ENCODE measurements at regions not wholly inside any gene's neighbourhood (a gene's known extent, or its start where the extent isn't known, plus 50 kb on each side); places are given as distances from the start of the nearest gene placed in this dataset.
A peak's percentile ranks its signal among the peaks of the same experiment; 100 is the strongest.

DNA sequence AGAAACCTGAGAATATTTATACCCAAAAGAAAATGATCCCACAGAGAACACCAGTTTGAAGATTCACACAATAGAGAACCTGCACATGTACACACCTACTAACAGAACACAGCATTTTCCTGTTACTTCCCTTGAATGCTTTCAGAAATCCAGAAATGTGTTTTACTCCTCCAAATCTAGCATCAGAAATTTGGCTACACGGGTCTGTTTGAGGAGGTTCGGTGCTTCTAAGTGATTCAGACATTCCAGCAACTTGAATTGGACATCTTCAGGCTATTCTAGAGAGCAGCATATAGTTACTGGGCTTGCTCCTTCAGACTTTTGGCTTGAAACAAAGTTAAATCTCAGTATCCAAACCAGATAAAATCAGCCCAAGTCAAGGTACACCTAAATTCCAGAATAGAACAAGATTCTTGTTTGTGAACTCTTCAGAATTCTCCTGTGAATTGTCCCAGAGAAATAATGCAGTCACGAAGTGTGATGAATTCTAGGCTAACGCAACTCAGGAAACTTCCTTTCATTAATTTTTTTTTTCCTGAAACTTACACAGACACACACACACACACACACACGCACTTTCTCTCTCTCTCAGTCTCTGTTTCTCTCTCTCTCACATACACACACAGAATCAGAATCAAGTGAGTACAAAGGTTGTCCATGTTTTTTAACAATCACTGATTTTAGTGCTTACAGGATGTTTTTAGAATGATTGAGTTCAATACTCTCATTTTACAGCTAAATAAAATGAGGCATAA is 278.4 kb upstream of the SNX7 start:
- no peak for DNase-seq (ENCODE audit: low spot score)

DNA sequence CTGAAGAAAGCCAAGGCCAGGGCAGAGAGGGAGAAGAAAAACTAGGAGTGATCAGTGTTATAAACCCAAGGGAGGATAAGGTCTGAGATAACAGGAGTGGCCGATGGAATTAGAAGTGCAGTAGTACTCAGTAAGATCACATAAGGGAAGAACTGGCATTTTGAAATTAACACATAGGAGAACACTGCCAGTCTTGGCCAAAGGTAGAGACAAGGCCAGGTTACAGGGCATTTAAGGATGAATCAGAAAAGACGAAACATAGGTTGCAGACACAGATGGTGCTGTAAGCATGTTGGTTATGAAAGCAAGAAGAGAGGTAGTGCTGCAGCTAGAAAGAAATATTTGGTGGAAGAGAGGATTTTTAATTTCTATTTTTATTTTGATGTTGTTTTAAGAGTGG is 278.9 kb upstream of the SNX7 start:
- DNase-seq (ENCODE audit: low spot score) = no peak

DNA sequence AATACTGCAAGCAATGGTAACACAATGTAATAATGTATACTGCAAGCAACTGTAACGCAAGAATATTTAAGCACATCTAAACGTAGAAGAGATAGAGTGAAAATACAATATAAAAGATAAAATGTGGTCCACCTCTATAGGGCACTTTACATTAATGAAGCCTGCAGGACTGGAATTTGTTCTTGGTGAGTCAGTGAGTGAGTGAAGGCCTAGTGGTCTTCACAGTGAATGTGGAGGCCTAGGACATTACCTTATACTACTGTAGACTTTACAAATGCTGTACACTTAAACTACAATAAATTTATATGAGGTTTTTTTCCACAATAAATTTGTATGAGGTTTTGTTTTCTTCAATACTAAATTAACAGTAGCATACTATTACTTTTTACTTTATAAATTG is 287.4 kb upstream of the SNX7 start:
- DNase-seq (ENCODE audit: low spot score) = no peak

DNA sequence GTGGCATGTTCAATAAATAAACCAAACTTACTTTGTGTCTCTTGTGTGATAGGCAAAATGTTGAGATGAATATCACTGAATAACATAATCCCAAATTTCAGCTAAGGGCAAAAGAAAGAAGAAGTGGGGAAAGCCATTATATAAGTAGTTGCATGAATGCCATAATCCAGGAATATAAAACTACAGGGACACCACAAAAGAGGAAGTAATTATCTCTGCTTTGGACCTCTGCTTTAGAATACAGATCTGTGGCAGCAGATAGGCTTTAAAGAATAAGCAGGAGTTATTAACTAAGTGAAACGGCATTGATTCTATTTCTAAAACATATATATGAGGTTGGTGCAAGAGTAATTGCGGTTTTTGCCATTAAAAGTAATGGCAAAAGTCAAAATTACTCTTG is 288.5 kb upstream of the SNX7 start:
- no peak for DNase-seq (ENCODE audit: low spot score)

DNA sequence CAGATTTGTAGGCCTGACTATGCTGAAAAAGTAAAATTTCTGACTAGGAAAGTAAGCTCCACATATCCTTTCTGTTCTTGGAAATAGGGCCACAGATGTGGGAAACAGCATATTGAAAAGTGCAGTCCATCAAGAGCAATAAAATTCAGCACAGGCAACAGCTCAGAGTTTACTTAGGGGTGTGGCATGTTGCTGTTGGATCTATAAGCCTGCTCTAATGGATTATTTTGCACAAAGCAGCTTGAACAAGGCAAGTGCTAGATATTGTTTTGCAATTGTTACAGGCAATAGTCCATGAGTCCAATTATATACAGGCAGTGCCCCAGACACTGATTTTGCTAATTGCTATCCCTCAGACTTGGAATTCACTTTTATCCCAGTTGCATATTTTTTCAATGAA is 289.8 kb upstream of the SNX7 start:
- no peak for DNase-seq (ENCODE audit: low spot score)

DNA sequence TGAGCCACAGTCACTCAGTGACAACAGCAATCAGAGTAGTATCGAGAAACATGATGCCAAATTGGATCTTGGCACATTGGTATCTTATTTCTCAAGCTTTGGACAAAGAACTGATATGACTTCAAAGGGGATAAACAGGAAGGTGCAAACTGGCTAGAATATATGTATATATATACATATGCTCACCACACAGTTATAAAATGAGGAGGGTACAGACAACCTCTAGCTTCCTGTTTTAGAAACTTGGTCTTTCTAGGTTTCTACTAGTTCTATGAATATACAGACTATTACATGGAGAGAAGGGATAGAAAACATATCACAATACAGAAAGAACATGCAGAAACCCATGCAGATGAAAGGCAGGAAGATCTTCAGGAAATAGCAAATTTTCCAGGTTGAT is 292.1 kb upstream of the SNX7 start:
- DNase-seq (ENCODE audit: low spot score) = no peak

DNA sequence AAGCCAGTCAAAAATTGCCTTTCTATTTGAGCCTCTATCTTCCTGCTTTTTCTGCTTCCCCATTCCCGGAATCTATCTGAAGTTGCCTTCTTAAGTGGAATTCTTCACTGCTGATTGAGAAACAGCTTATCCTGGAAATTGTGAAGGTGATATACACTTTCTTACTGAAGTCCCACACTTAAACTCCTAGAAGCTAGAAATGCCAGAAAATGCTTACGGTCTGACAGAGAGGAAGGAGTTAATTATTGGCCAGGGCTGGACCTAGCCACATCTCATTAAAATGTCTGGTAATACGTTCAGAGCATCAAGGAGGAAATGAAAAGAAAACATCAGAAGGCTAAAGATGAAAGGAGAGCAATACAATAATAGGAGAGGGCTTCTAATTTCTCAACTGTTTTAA is 292.5 kb upstream of the SNX7 start:
- DNase-seq (ENCODE audit: low spot score) = no peak

DNA sequence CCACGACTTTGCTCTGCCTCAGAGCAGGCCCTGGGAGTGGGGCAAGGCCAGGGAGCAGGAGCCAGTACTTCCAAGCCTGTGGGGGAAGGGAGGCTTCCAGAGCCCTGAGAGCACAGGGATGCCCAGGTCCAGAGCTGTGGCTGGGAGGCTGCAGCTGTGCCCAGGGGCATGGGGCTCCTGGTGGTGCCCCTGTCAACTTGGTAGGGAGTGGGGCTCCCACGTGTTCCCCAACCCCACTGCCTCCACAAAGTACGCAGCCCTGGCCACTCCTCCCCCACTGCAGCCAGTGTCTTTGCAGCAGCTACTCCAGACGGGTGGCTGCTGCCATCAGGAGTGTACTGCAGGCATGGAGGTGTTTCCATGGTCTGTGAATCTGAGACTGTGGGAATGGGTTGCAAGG is 294.1 kb upstream of the SNX7 start:
- no peak for DNase-seq (ENCODE audit: low spot score)

DNA sequence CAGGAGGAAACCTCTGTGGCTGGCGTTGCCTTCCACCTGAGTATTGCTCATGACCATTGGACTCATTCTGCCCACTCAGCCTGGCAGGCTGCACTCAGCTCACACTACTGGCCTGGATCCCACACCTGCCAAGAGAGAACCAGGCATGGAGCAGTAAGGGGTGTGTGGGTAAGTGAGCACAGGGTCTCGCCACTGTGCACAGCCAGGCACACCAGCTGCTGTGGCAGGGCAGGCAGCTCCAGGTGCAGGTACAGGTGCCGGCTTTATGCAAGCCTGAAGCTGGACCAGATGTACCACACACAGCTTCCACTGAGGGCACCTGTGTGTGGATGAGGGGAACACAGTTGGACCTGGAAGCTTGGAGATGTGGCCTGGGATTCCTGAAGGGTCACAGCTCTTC is 295.2 kb upstream of the SNX7 start:
- DNase-seq (ENCODE audit: low spot score) = no peak

DNA sequence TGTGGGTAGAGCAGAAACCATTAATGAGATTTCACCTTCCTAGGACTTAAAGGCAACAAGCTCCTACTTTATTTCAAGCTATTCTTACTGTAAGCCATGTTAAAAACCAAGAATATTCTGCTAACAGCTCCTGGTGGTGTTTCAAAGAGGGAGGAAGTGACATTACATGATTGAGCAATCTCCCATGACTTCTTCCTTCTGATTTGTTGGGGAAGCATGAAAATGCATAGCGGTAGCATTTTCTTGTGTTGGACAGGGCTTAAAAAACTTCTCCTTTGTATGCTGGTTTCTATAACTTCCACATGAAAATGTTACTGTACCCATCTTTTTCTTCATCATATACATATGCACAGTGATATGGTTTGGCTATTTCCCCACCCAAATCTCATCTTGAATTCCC is 297.0 kb upstream of the SNX7 start:
- DNase-seq (ENCODE audit: low spot score) = no peak

DNA sequence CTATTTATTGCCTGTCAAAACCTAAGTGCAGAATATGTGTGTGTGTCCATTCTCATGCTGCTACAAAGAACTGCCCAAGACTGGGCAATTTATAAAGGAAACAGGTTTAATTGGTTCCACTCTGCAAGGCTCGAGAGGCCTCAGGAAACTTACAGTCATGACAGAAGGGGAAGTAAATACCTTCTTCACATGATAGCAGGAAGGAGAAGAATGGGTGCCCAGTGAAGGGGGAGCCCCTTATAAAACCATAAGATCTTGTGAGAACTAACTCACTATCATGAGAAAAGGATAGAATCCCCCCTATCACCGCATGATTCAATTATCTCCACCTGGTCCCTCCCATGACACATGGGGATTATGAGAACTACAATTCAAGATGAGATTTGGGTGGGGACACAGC is 300.7 kb upstream of the SNX7 start:
- DNase-seq (ENCODE audit: low spot score) = no peak

DNA sequence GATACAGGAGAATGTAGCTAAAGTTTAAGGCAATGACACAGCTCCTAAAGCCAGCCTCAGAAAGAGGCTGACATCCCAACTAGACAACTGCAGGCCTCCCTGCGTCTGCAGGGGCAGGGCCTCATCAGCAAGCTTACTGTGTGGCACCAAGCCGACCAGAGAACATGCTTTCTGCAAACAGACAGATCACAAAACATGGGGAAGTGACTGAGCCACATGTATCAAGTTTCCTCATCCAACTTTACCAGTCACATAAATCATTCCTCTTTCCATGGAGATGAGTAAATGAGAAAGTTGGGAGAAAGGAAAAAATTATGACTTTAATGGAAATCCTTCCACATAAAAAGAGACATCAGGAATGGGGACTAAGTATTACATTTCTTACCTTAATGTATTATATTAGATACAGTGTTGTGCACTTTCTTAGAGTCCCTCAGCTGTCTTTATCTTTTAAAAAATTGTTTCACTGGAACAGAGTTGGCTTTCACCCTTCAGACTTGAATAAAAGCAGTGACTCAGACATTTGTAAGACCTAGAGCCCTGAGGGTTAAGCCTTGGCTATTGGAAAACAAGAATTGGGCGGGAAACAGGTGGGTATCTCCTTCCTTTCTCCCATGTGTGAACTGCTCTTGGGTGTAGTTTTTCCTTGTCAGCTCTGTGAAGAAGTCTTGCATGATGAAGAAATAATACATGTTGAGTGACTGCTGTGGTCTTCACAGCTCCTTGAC is 305.7 kb upstream of the SNX7 start:
- peak; percentile 82 for DNase-seq (ENCODE audit: low spot score)

DNA sequence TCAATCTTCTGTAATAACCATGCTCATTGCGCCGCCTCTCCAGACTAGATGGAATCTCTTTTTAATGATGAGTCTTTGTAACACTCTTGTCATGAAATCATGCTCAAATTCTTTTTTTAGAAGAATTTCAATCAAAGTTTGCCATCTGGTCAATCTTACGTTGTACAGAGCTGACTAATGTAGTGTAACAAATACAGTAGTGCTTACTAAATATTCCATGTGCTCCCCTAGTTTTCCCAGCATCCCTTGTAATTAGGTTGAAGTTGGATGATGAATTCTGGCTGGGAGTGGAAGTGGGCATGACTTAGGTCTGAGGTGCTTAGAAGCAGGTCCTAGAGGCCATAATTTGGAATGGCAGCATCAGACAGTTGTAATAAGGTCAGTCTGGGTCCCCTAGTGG is 309.1 kb upstream of the SNX7 start:
- DNase-seq (ENCODE audit: low spot score) = no peak

DNA sequence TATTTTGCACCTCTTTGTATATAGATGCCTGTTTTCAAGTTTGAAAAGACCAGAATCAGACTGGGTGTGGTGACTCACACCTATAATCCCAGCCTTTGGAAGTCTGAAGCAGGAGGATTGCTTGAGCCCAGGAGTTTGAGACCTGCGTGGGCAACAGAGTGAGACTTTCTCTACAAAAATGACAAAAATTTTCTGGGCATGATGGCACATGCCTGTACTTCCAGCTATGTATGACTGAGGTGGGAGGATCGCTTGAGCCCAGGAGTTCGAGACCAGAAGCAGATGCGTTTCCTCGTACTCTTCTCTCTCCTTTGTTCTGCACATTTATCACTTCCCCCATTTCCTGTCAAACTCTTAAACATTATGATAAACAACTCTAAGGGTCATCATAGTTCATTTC is 310.0 kb upstream of the SNX7 start:
- DNase-seq (ENCODE audit: low spot score) = no peak

DNA sequence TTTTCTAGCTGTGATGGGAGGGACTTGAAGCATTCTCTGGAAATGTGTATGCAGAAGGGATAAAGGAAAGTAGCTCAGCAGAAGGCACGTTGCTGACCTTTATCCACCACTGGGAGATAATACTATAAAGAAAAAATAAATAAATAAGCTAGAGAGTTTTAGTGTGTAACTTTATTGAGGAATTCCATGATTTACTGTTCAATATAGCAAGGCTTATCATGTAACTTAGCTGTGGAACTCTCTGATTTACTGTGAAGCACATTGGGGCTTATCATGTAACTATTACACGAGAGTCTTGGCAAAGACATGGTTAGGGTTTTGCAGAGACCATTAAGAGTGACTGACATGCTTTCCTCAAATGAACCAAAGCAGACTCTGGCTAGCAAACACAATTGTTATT is 316.1 kb upstream of the SNX7 start:
- peak; percentile 60 for DNase-seq (ENCODE audit: low spot score)

DNA sequence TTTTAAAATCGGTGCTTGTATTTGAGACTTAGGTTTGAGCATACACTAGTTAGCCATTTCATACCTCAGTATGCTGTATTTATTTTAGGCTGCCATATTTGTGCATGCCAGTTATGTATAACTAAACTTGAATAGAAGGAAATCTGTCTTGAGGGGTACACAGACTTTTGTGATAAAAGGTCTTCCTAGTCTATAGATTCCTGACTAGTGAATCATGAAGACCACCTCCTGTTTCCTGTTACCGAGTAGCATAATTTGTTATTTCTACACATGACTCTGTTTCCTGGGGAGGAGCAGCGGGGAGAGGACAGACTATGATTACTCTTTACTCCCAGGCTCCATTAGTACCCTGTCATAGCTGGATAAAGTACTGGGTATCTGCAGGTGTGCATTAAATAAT is 316.8 kb upstream of the SNX7 start:
- no peak for DNase-seq (ENCODE audit: low spot score)

DNA sequence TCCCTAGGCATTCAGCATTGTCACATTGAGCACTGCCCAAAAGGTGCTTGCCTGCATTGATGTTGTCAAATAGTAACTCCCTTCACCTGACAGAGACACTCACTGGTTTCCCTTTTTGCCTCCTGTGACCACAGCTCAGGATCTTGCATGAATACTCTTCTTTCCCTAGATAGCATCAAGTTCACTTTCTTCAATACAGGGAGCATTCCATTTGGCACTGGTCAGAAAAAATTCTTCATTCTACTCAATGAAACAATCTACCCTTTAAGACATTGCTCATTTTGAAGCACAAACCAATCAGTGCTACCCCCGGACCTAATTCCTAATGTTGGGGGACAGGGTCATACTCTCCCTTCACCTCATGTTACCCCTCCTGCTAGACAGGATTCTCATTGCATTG is 319.0 kb upstream of the SNX7 start:
- DNase-seq (ENCODE audit: low spot score) = no peak

DNA sequence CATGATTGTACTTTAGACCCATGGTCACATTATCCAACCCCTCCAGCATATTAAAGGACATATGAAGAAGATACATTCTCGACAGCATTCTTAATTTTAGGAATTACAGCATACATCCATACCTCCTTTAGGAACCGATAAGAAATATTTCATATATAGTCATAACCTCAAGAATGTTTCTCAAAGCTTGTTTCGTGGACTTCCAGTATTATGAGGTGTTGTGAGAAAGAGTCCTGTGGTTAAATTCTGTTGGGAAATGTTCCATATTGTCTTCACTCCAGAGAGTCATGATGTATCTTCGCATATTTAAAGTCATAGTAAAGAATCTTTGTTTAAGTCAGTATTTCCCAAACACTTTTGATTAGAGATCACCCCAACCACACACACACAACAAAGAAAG is 321.0 kb upstream of the SNX7 start:
- no peak for DNase-seq (ENCODE audit: low spot score)

DNA sequence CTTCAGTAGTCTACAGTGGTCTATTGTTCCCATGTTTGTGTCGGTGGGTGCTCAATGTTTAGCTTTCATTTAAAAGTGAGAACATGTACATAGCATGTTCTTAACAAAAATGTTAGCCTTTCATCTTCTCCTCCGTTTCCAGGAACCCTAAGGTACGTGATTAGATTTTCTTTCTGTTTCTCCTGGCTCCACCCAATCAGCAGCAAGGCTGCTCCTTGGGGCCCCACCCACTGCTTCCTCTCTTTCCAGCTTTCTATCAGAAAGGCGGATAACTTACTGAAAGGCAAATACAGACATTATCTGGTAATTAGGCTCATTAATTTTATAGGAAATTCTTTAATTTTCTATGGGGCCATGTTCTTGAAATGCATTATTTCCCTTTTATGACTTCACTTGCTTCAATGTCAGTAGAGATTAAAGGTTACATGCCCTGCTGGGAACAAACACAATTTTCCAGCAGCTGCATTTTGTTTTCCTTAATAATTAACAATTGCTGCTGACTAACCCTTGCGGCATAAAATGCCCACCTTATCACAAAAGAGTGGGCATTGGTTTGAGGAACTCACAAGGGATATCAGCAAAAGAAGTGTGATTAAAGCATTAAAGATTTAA is 324.9 kb upstream of the SNX7 start:
- peak; percentile 6 for DNase-seq (ENCODE audit: low spot score)

DNA sequence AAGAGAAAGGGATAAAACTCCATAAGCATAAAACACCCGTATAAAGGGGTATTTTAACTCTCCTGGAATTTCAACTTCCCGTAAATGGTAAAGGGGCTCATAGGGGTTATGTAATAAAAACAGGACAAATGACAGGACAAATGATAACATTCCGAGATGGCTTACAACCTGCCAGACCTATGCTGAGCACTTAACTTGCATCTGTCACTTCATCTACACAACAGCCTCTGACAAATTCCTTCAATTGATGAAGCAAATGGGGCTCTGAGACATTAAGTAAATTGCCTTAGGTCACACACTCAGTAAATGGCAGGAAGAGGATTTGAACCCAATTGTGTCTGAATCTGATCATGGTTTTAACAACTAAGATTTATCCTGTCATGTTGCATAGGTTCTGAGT is 327.6 kb upstream of the SNX7 start:
- DNase-seq (ENCODE audit: low spot score) = no peak

DNA sequence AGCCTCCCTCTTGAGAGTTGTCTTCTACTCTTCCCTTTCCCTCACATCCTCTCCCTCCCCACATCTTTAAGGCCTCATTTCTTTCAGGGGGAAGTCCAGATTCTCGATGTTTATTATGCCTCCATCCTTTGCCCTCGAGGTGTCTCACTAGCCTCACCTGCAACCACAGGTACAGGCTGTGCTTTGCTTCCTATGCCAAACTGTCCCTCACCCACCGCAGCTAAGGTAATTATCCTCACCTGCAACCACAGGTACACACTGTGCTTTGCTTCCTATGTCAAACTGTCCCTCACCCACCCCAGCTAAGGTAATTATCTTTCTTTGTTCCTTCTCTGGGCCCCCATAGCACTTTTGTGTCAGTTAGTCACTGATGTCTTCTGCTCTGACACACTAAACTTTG is 328.1 kb upstream of the SNX7 start:
- DNase-seq (ENCODE audit: low spot score) = no peak

DNA sequence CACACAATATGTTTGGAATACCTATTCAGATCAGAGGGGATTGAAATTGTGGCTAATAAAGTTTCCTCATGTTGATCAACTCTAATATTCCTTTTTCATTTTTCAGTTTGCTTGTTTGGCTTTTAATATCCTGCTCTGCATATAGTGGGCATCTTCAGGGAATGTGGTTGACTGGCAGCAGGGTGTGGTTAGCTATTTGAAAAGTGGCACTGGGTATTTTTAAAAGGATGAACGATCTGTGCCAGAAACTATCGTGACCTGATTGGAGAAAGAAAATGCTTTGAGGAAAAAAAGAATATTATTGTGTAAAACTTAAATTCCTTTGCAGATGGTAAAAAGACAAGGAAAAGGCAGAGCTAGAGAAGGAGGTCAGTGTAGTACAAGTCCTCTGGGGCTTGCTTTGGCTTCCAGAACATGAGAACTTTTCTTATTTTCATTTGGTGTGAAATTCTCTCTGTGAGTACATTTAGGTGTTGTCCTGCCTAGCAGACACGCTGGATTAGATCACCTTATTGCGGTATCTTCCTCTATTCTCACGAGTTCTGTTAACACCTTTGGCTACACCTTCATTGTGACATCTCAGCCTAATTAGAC is 329.7 kb upstream of the SNX7 start:
- DNase-seq (ENCODE audit: low spot score) = no peak

DNA sequence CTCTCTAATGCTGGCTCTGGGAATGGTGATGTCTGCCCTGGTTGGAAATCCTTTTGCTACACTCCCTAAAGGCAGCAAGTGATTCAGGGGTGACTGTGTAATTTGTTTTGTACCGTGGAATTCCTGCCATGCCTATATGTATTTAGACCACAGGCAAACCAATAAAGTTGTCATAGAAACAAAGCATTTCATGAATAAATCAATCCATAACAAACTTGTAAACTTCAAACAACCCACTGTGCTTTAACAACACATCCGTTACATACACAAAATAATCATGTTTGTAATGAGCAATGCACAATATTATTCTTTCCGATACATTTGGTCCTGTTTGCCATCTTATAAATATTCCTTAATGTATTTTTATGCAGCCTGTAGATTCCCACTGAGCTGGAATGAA is 330.3 kb upstream of the SNX7 start:
- DNase-seq (ENCODE audit: low spot score) = peak; percentile 14

All from umbilical cord (tissue), 1 donor.